ENCODE measurements at regions not wholly inside any gene's neighbourhood (a gene's known extent, or its start where the extent isn't known, plus 50 kb on each side); places are given as distances from the start of the nearest gene placed in this dataset.

GRCh38 chr7:131242123-131242650 lies 85.5 kb upstream of the MKLN1 start:
- intact Hi-C loops (cut with micrococcal nuclease), result no loop called here
- ChIA-PET CTCF (no interaction called here), POLR2A (no interaction called here)
- no peaks in the 10 kb centered on the region for H3K9me3 ChIP-seq (replicated peaks; ENCODE audit: control insufficient read depth, insufficient read depth, low read length)
- no peak overlapping the region for H3K4me3 ChIP-seq (replicated peaks in 1 of 3; ENCODE audit: insufficient read depth in 1 of 3, low read depth in 1 of 3, low read length in 3 of 3)
- no TSS peak for BruUV-seq (replicated peaks)
- H2AFZ ChIP-seq (ENCODE audit: low read depth, low read length), result no peak overlapping the region
- no peaks in the 10 kb centered on the region for H3K9me1 ChIP-seq (replicated peaks; ENCODE audit: control insufficient read depth, extremely low read depth, insufficient read depth, low read length)
- no peak for DNase-seq (ENCODE audit: low read depth, low spot score)
- H3K79me2 ChIP-seq (ENCODE audit: control insufficient read depth, insufficient read depth, low read length), result no peaks in the 10 kb centered on the region
- no peaks in the 10 kb centered on the region for H3K27me3 ChIP-seq (ENCODE audit: control insufficient read depth in 2 of 2, insufficient read depth in 2 of 2, low read length in 2 of 2)
- FAIRE-seq, result no peak
- H4K20me1 ChIP-seq (replicated peaks; ENCODE audit: control insufficient read depth, extremely low read depth, insufficient read depth, low read length), result no peaks in the 10 kb centered on the region
- dilution Hi-C loops (cut with MboI; ENCODE audit: extremely low pct_ligation_motif_present, low sequenced_read_pairs), result no loop called here
- H3K36me3 ChIP-seq (ENCODE audit: control insufficient read depth in 2 of 2, extremely low read depth in 1 of 2, insufficient read depth in 2 of 2, low read length in 2 of 2), result no peaks in the 10 kb centered on the region
- H3K9ac ChIP-seq (replicated peaks; ENCODE audit: extremely low read depth, insufficient read depth, low read length), result no peak overlapping the region
- TF ChIP-seq POLR2A (IDR thresholded peaks at IDR 0.05; ENCODE audit: low read depth, low read length) (no peak), JUN (IDR thresholded peaks at IDR 0.05; ENCODE audit: borderline replicate concordance, insufficient read depth, insufficient read length, low read depth) (no peak), EZH2 (IDR thresholded peaks at IDR 0.05; ENCODE audit: borderline replicate concordance, low read depth, low read length, severe bottlenecking) (no peak), POLR2AphosphoS5 (IDR thresholded peaks at IDR 0.05; ENCODE audit: insufficient read depth, low read depth, low read length) (no peak), FOS (IDR thresholded peaks at IDR 0.05; ENCODE audit: borderline replicate concordance, insufficient read depth, low read length) (no peak), GATA2 (IDR thresholded peaks at IDR 0.05; ENCODE audit: insufficient read depth, insufficient read length, low read depth, low read length) (no peak), CTCF (IDR thresholded peaks at IDR 0.05; ENCODE audit: extremely low read depth in 1 of 2, insufficient read depth in 1 of 2, low read depth in 1 of 2, low read length in 2 of 2) (no peak), MYC (IDR thresholded peaks at IDR 0.05; ENCODE audit: low read depth, low read length) (no peak)
- TF ChIP-seq, protein P1, sequence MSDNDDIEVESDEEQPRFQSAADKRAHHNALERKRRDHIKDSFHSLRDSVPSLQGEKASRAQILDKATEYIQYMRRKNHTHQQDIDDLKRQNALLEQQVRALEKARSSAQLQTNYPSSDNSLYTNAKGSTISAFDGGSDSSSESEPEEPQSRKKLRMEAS (IDR thresholded peaks at IDR 0.05; ENCODE audit: insufficient read depth, insufficient read length), result no peak
- no peak overlapping the region for H3K4me2 ChIP-seq (ENCODE audit: insufficient read depth, low read length)
- no peak overlapping the region for H3K27ac ChIP-seq (ENCODE audit: insufficient read depth, low read depth, low read length)
- H3K4me1 ChIP-seq (ENCODE audit: control insufficient read depth, extremely low read depth, insufficient read depth, low read length), result peaks cover 24% of the 10 kb centered on the region
